K562 (cell line): ENCODE measurements at regions not wholly inside any gene's neighbourhood (a gene's known extent, or its start where the extent isn't known, plus 50 kb on each side); places are given as distances from the start of the nearest gene placed in this dataset.

ENCODE experiments used
- RCOR1 ChIP-seq, 2 experiments: IDR thresholded peaks; 2 replicates each; pipeline ENCODE4 v1.6.1; 2012; ENCODE audit warnings: low read depth in 2 of 2, low read length in 2 of 2, borderline replicate concordance in 1 of 2, improper control_type of control experiment in 1 of 2
- ZNF184 ChIP-seq: sonication (generic); formaldehyde crosslinking; IDR thresholded peaks from 2 replicates; pipeline ENCODE4 v1.5.0; 2020; ENCODE audit warnings: missing genetic modification reagents

- TF ChIP-seq RCOR1 (IDR thresholded peaks at IDR 0.05; ENCODE audit: borderline replicate concordance in 1 of 2, low read depth in 2 of 2, low read length in 2 of 2): no peak
- no peak for TF ChIP-seq ZNF184 (CRISPR knock-in tag)
These were observed 272.6 kb downstream of the TRIML1 start for GRCh38 chr4:188411805-188412204.
